Stimulated activated CD4-positive, alpha-beta T cell treated with anti-CD3 and anti-CD28 coated beads, Interleukin-15, amount 100 ng/mL, for 48 hours (primary cell): ENCODE measurements at regions not wholly inside any gene's neighbourhood (a gene's known extent, or its start where the extent isn't known, plus 50 kb on each side); places are given as distances from the start of the nearest gene placed in this dataset.

Experiments
- DNase-seq, 2 donors: peaks; one replicate each; pipeline ENCODE4 v3.0.0-alpha.2; 2020; ENCODE audit warnings: low read depth in 2 of 2

DNA sequence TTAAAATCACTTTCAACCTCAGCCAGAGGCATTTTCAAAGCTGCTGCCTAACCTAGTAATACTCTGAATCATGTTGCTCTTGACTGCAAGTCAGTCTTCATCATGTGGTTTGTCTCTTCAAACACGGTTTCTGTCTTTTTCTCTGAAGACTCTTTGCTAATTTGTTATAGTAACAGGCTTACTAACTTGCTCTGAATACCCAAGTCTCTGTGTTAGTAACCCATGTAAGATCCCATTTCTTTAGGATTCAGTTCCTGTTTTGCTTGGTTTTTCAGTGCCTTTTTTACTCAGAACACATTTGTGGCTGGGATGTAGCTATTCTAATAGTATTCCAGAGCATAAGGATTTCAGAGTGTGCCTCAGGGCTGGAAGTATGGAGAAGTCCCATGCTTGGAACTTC, 1450.6 kb upstream of the IGFBP7 start:
- no peak for DNase-seq

DNA sequence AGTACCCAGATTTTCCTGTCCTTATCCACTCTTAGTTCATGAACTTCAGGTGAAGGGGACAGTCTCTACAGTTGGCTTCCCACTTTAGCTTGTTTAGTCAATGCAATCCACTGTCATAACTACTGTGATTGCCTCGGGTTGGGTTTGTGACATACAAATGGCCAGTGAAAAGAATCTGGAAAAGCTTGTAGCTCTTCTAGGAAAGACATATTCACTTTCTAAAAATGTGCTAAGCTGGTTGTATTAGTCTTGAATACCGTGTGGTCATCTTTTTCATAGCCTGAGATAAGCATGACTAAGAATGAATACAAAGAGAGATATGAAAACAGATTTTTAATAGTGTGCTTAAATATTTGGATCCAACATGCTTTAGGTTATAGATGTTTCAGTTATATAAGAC, 1443.5 kb upstream of the IGFBP7 start:
- DNase-seq = no peak

DNA sequence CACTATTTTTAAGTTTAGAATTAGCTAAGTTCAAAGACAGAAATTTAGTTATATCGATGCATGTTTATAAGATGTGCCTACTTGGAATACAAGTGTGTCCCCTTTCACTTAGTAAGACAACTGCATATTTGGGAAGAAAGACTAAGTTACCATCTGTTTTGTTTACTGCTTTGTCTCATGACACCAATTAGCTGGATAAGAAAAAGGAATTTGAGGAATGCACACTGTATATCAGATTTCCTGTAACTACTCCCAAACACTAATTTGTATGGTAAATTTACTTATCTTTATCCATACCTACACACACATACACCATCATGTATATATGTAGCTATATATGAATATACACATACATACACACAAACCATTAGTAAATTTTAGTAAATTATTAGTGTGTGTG, 1442.8 kb upstream of the IGFBP7 start:
- DNase-seq = no peak

DNA sequence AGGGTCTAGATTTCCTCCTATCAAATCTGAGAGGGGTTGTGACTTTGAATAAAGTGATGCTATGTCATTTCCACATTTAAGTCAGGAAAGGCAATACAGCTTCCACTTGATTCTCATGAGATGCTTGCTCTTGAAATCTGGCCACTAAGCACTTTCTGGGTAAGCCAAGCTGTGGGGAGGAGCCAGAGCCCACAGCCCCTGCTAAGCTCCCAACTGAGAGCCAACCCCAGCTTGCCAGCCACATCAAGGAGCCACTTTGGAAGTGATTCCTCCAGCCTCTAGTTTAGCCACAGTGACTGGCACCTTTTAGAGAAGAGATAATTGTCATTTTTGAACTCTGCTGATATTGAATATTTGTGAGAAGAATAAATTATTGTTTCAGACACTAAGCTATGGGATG, 1441.5 kb upstream of the IGFBP7 start:
- DNase-seq = no peak

DNA sequence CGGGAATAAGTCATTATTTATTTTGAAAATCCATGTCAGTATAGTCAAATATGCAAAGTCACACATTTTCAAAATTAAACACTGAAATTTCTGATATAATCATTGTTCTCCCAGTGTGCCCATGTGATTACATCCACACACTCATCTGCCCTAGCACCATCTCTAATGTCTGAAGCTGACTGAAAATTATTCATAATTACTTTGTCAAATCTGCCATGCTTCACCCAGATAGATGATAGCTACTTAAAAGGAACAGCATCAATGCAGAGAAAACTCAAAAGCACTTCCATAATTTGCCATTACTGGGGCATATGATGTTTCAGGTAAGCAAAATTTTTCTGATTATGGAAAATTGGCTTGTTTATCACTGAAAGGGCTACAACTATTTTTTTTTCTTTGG, 1433.3 kb upstream of the IGFBP7 start:
- DNase-seq = no peak

DNA sequence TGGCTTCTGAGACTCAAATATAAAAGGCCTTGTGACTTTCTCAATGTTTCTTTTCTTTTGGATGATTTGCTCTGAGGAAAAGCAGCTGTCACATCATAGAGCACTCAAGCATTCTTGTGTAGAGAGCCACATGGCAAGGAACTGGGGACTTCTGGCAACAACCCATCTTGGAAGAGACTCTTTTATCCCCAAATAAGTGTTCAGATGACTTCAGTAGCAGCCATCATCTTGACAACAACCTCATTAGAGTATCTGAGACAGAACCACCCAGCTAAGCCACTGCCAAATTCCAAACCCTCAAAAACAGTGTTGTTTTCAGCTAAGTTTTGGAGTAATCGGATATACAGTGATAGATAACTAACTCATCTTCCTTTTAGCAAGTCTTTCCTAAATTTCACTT, 1431.7 kb upstream of the IGFBP7 start:
- DNase-seq = no peak

DNA sequence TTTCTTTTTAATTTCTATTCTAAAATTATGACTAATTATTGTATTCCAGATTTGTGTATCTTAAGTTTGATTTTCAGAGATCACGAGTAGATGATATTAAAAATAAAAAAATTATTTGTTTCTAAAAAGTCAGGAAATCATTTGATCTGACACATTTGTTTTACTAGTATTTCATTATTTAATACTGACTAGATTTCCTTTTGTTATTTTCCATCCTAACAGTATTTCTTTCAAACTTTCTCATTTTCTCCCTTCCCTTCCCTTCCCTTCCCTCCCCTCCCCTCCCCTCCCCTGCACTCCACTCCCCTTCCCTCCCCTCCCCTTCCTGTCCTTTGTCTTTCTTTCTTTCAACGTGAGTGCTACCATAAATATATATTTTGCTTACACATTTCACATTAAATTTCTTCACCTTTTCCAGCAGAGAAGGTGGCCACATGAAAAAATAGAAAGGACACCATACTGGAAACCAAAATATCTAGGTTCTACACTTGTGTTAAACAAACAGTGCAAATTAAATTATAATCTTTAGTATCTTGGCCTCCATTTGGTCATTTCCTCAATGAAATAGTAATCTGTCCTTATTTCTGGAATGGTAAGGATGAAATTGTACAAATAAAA, 1412.7 kb upstream of the IGFBP7 start:
- DNase-seq = no peak

DNA sequence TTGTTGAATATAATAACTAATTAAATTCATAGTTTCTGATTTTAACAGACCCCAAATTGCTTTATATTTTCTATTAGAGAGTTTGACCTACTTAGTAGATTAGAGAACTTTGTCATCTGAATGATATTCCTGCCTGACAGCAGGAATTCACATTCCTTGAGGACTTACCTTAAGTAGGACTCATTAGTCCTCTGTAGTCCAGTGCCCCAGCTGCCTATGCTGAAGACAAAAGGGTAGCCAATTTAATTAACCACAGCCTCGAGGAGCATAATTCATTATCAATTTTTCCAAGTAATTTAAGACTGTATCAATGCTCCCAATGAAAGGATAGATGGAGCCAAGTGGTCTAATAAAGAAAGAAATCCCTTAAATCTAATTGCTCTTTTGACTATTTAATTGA, 1405.0 kb upstream of the IGFBP7 start:
- DNase-seq = no peak

DNA sequence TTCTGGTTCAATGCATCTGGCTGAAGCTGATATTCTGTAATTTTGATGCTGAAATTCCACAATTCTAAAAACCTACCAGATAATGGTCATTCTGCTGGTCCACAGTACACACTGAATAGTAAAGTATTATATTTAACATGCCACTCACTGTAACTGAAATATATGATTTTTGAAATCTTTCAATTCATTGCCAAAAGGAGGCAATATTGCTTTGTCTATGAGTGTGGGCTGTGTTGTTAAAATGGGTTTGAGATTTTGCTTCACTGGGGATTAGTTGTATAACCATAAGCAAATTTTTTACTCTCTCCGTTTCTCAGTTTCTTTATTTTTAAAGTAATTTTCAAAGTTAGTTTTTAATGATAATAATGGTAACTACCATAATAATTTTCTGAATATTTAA, 1404.1 kb upstream of the IGFBP7 start:
- no peak for DNase-seq

DNA sequence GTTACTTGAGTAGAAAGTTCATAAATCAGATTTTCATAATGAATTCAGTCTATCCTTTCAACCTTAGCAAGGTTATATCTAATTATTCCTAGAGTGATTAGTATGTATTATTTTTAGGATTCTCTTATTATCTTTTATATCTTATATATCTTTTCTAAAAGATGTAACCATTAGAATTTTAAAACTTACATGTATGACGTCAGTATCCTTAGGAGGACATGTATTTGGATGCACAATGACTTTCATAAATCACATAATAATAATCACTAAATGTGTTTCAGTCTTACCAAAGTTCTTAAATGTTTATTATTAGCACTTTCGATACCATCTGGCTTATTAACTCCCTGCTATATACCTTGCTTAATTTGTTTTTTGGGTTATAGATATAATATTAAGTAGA, 1400.5 kb upstream of the IGFBP7 start:
- no peak for DNase-seq

DNA sequence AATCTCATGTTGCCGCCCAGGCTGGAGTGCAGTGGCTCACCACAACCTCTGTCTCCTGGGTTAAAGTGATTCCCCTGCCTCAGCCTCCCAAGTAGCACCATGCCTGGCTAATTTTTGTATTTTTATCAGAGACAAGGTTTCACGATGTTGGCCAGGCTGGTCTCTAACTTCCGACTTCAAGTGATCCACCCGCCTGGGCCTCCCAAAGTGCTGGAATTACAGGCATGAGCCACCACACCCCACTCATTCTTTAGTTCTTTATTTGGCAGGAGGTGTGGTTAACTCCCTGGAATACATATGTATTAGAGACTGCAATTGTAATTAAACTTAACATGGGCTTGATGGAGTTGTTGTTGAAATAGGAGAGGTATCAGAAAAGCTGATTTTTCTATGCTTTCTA, 1396.9 kb upstream of the IGFBP7 start:
- no peak for DNase-seq

DNA sequence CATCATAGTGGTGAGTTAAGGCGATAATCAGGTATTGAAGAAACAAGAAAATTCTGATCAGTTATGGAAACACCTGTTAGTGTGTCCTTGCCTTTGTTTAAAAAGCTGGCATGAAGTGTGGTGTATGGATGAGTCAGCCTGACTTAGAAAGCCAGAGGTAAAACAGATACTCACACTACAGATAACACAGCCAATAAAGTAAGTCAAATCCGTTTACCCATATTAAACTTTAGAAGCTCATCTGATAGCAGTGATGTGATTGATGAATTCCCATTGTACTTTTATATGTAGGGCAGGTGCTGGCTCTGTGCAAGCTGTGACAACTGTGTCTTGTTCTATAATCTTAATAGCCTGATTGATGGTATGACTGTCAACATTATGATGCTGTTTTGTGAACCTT, 1392.7 kb upstream of the IGFBP7 start:
- no peak for DNase-seq

DNA sequence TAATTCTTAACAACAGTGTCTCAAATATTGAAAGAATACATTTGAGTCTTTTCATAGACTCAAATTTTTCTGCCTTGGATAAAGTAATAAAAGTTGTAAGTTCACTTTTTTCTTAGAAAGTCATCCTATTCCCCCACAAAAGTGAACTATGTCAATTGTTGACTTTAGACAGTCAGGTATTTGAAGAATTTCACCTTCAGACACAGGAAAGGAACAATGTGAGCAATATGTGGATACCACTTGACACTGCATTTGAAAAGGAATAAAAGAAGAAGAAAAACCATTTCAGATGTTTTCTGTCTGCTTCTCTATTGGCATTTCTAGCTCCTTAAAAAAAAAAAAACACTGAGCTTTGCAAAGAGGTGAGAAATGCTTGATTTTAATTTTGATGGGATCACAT, 1389.0 kb upstream of the IGFBP7 start:
- no peak for DNase-seq

DNA sequence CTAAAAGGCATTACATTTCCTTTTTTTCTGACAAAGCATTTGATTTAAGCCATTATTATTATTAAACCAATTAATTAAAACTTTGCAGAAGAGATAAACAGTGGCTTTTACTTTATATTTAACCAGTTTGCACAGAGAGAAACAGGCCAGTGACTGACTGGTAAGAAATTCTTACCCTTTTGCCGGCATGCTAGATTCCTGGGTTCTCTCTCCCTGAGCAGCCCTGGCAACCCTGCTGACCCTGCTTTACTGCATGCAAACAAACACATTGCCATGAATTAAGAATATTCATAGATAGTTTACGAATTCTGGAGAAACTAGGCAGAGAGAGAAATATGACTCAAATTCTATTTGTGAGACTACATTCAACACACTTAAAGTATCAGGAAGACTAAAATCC, 1381.4 kb upstream of the IGFBP7 start:
- DNase-seq = no peak

DNA sequence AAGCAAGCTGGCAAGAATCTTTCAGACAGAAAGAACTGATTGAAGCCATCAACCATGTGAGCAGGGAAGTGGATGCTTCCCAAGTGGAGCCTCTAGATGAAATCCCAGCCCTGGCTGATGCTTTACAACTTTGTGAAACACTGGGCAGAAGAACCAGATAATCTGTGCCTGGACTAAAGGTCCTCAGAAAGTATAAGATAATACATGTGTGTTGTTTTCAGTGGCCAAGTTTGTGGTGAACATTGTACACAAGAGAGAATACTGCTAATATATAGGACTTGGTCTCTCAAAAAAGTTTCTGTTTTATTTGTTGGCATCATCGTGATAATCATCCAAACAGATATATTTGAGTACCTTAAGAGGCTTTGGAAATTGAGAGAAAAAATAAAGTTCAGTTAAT, 1367.8 kb upstream of the IGFBP7 start:
- no peak for DNase-seq

DNA sequence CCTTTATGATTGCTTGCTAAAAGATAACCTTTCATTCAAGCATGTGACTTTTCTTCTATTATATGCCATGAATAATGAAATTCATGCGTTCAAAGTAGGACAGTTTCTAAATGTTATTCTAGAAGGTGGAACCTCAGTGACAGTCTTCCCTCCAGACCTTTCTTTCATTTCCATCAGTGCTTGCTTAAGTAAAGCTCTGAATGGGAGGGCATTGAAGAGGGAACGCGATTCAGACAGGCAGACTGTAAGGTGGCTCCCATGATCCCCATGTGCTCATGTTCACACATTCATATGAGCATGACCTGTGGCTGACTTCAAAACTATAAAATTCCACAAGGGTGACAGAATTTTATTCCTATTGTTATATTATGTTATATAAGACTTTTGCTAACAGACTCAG, 1367.3 kb upstream of the IGFBP7 start:
- DNase-seq = no peak

DNA sequence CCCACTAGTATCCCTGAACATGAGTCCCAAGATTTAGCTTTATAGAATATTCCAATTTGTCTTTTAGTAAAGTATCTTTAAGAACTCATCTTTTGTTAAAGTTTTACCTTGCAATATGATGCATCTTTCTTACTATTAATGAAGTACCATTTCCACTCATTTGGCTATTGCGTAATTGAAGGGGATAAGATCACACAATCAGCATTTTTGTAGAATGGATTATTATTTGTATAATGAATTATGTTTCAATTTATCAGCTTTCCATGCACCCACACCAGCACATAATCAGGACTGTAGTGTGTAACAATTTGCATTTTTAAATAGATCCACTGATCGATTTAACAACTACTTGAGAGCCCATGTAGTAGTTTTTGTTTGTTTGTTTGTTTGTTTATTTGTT, 1364.9 kb upstream of the IGFBP7 start:
- no peak for DNase-seq

DNA sequence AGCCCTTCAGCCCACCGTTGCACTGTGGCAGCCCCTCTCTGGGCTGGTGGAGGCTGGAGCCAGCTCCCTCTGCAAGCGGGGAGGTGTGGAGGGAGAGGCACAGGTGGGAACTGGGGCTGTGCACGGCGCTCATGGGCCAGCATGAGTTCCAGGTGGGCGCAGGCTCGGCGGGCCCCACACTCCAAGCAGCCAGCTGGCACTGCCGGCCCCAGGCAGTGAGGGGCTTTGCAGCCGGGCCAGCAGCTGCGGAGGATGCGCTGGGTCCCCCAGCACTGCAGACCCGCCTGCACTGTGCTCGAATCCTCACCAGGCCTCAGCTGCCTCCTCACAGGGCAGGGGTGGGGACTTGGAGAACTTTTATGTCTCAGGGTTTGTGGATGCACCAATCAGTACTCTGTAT, 1354.8 kb upstream of the IGFBP7 start:
- no peak for DNase-seq

DNA sequence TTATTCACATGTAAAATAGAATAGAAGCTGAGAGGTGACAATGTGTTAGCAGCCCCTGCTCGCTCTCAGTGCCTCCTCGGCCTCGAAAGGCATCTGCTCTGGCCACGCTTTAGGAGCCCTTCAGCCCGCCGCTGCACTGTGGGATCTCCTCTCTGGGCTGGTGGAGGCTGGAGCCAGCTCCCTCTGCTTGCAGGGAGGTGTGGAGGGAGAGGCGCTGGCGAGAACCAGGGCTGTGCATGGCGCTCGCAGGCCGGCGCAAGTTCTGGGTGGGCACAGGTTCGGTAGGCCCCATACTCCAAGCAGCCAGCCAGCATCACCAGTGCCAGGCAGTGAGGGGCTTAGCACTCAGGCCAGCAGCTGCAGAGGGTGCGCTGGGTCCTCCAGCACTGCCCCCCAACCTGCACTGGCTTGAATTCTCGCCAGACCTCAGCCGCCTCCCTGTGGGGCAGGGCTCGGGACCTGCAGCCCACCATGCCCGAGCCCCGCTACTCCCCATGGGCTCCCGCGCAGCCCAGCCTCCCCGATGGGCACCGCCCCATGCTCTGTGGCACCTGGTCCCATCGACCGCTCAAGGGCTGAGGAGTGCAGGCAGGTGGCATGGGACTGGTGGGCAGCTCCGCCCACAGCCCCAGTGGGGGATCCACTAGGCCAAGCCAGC, 1346.7 kb upstream of the IGFBP7 start:
- DNase-seq = no peak

DNA sequence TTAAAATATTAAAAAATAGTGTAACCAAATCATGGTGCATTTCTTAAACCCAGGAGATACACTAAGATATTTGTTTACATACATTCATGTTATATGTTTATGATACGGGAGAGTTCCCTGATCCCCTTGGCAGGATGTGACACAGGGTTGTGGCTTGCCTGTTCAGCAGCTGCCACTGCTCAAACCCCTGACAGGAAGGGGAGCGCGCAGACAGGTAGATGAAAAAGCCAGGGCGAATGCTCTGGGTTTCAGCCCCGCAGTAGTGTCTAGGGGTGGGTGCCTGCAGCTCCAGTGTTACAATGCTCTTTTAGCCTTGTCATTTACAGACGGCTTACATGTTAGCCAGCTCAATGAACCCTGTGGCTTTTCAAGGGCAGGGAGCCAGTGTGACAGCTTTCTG, 1343.8 kb upstream of the IGFBP7 start:
- DNase-seq = no peak

DNA sequence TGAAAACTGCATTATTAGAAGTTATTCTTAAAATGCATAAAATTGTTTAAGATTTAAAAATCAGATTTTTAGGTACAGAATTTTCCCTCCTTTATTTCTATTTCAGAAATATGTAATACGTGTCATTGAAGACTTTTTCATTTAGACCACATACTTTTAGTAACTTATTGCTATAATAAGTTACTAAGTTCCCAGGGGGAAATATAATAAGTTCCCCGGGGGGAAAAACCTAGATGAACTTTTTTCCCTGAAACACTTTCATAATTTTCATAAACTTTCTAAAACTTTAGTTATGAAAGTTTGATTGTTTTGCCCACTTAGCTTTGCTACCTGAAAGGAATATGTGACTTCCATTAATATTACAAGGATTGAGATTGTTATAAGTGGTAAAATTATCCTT, 1341.5 kb upstream of the IGFBP7 start:
- no peak for DNase-seq

DNA sequence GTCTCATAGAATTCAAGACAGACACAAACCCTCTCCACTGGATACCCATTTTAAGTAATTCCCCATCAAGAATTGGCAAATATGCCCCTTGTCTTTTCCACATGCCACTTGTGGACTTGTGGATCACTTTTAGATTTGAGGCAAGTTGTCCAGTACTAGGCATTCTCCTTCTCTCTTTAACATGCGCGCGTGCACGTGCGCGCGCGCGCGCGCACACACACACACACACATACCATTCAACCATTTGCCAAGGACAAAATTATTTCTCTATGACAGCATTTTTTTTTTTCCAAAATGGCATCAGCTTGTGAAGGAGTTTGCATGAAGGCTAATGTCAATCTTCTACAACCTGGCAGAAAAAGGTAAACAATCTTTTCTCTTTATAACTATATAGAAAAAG, 1325.7 kb upstream of the IGFBP7 start:
- DNase-seq = no peak

DNA sequence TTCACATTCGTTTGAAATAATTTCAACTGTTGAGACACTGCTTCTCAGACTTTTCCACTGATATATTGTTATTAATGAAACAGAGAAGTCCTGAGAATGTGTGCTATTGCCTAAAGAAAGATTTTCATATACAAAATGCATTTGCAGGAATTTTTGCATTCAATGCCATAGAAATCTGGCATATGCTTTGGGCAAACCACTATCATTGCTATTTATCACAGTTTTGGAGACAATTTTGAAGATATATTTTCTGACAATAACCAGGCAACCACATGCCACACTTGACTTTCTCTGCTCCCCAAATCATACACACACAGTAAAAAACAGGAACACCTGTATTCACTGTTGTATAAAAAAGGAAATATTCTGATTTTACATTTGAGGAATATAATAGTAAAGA, 1303.7 kb upstream of the IGFBP7 start:
- no peak for DNase-seq

DNA sequence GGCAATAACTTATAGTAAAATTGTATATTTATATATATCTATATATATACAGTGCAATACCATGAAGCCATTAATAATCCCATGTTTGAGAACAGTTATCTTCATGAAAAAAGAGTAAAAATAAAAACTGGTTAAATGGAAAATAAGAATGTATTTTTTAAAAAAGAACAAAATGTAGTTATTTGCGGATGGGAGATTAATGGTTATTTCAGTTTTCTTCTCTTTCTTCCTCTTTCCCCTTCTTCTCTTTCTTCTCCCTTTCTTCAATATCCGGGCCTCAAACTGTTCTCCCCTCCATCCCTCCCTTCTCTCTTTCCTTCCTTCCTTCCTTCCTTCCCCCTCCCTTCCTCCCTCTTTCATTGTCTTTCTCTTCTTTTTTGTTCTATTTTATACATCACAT, 1301.7 kb upstream of the IGFBP7 start:
- no peak for DNase-seq
